ENCODE measurements at regions not wholly inside any gene's neighbourhood (a gene's known extent, or its start where the extent isn't known, plus 50 kb on each side); places are given as distances from the start of the nearest gene placed in this dataset.

- Histone ChIP-seq H3K4me3 (replicated peaks in 1 of 3; ENCODE audit: low read depth in 2 of 3, low read length in 3 of 3) (no peak overlapping the region), H4K20me1 (ENCODE audit: insufficient read depth, low read length) (no peaks in the 10 kb centered on the region), H3K4me2 (replicated peaks; ENCODE audit: extremely low read depth, low read length, poor library complexity, severe bottlenecking) (no peak overlapping the region), H3K27ac (ENCODE audit: low read depth in 1 of 2, low read length in 2 of 2) (no peak overlapping the region), H2AFZ (ENCODE audit: insufficient read depth, low read depth, low read length, poor library complexity, severe bottlenecking) (no peak overlapping the region), H3K4me1 (ENCODE audit: control insufficient read depth in 1 of 2, insufficient read depth in 2 of 2, low read length in 2 of 2) (no peaks in the 10 kb centered on the region), H3K36me3 (replicated peaks in 1 of 2; ENCODE audit: control insufficient read depth in 1 of 2, insufficient read depth in 2 of 2, low read length in 2 of 2) (peaks cover 4 to 46% of the 10 kb centered on the region in 2 donors), H3K9me3 (replicated peaks in 1 of 2; ENCODE audit: control insufficient read depth in 1 of 2, insufficient read depth in 1 of 2, low read length in 2 of 2) (peaks cover 11 to 20% of the 10 kb centered on the region in 2 donors), H3K79me2 (ENCODE audit: insufficient read depth, low read length) (peaks cover 47% of the 10 kb centered on the region), H3K9ac (ENCODE audit: insufficient read depth, low read length, poor library complexity, severe bottlenecking) (no peak overlapping the region), H3K27me3 (ENCODE audit: control insufficient read depth in 2 of 2, insufficient read depth in 2 of 2, low read length in 2 of 2) (no peaks in the 10 kb centered on the region)
- intact Hi-C loops (cut with micrococcal nuclease) = no loop called here
- Mint-ChIP-seq H3K27me3 (ENCODE audit: low read depth in 3 of 3) (peaks cover 0 to 1% (median 0%) of the 10 kb centered on the region in 3 donors), H3K4me3 (no peak overlapping the region), H3K36me3 (peaks cover 37 to 54% of the 10 kb centered on the region in 2 donors), H3K9me3 (peaks cover 7 to 25% (median 12%) of the 10 kb centered on the region in 7 donors), H3K4me1 (peaks cover 6% of the 10 kb centered on the region), H3K27ac (peak overlapping the region in 2 of 7 donors; percentile 42 to 45)
- WGBS (ENCODE audit: insufficient coverage) = 96% methylated on average over 25 of the region's 33 CpGs
- TF ChIP-seq CTCF (IDR thresholded peaks at IDR 0.05) = no peak
- DNase-seq = no peak
These were observed 64.2 kb upstream of the METRNL start for GRCh38 chr17:83014940-83015910.

- H3K4me3 Mint-ChIP-seq = no peak overlapping the region
- TF ChIP-seq CTCF (IDR thresholded peaks at IDR 0.05) = no peak
- Histone ChIP-seq H3K36me3 (replicated peaks in 1 of 2; ENCODE audit: control insufficient read depth in 1 of 2, insufficient read depth in 2 of 2, low read length in 2 of 2) (peaks cover 2 to 35% of the 10 kb centered on the region in 2 donors), H3K4me2 (replicated peaks; ENCODE audit: extremely low read depth, low read length, poor library complexity, severe bottlenecking) (no peak overlapping the region), H3K27me3 (ENCODE audit: control insufficient read depth in 2 of 2, insufficient read depth in 2 of 2, low read length in 2 of 2) (no peaks in the 10 kb centered on the region), H3K27ac (ENCODE audit: low read depth in 1 of 2, low read length in 2 of 2) (no peak overlapping the region), H4K20me1 (ENCODE audit: insufficient read depth, low read length) (no peaks in the 10 kb centered on the region), H3K79me2 (ENCODE audit: insufficient read depth, low read length) (peaks cover 53% of the 10 kb centered on the region), H3K9ac (ENCODE audit: insufficient read depth, low read length, poor library complexity, severe bottlenecking) (no peak overlapping the region), H2AFZ (ENCODE audit: insufficient read depth, low read depth, low read length, poor library complexity, severe bottlenecking) (no peak overlapping the region), H3K4me1 (ENCODE audit: control insufficient read depth in 1 of 2, insufficient read depth in 2 of 2, low read length in 2 of 2) (no peaks in the 10 kb centered on the region), H3K4me3 (replicated peaks in 1 of 3; ENCODE audit: low read depth in 2 of 3, low read length in 3 of 3) (no peak overlapping the region), H3K9me3 (replicated peaks in 1 of 2; ENCODE audit: control insufficient read depth in 1 of 2, insufficient read depth in 1 of 2, low read length in 2 of 2) (peaks cover 11 to 20% of the 10 kb centered on the region in 2 donors)
- H3K27ac Mint-ChIP-seq = peak overlapping the region in 2 of 7 donors; percentile 21 to 59
- intact Hi-C loops (cut with micrococcal nuclease) = no loop called here
- H3K36me3 Mint-ChIP-seq = peaks cover 29 to 48% of the 10 kb centered on the region in 2 donors
- H3K9me3 Mint-ChIP-seq = peaks cover 7 to 27% (median 12%) of the 10 kb centered on the region in 7 donors
- WGBS (ENCODE audit: insufficient coverage) = 98% methylated on average over 19 of the region's 23 CpGs
- DNase-seq = no peak
- H3K27me3 Mint-ChIP-seq (ENCODE audit: low read depth in 3 of 3) = peaks cover 0 to 1% (median 0%) of the 10 kb centered on the region in 3 donors
- peaks cover 10% of the 10 kb centered on the region for H3K4me1 Mint-ChIP-seq
These were observed 60.7 kb upstream of the METRNL start for GRCh38 chr17:83018658-83019193.
